NCI-H524 (cell line): ENCODE measurements at regions not wholly inside any gene's neighbourhood (a gene's known extent, or its start where the extent isn't known, plus 50 kb on each side); places are given as distances from the start of the nearest gene placed in this dataset.

Experiments used
- DNase-seq, 2 experiments: peaks; one replicate each; lab custom pipeline; 2025; lab: John Stamatoyannopoulos, UW

DNA sequence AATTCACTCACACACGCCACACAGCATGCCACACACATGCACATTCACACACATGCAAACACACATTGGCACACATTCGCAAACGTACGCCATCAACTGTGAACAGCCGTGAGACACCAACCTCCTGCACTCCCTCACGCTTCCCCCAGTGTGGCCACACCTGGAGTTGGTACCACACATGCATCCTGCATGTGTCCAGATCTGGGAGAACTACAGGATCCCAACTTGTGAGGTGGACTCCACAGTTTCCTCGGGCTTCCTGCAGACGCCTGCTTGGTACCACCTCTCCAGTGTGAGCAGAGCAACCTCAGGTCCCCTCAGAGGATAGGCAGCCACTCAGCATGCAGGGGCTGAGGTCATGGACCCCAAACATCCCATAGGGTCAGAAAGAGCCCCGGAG is 239.0 kb downstream of the EIPR1 start:
- DNase-seq: no peak

DNA sequence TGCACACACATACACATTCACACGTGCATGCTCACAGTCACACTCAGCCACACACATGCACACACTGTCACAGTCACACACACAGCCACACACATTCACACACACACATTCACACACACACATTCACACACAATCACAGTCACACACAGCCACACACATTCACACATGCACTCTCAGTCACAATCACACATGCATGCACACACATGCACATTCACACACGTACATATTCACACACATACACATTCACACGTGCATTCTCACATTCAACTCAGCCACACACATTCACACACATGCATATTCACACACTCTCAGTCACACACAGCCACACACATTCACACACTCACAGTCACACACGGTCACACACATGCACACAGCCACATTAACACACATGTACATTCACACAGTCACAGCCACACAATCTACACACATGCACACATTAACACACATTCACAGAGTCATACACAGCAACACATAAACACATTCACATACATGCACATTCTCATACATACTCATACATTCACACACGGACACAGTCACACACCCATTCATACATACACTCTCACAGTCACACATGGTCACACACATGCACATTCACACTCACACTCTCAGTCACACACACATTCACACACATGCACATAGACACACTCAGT is 239.8 kb downstream of the EIPR1 start:
- no peak for DNase-seq

DNA sequence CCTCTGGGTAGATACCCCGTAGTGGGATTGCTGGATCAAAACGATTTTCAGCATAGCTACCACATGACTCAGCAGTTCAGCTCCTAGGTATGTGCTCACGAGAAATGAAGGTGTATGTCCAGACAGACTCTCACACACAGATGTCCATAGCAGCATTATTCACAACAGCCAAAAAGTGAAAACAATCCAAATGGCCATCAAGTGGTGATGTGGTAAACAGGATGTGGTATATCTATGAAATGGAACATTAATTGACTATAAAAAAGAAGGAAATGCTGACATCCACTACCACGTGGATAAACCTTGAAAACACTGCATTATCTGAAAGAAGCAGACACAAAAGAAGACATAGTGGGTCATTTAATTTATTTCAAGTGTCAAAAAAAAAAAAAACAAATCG is 241.9 kb downstream of the EIPR1 start:
- no peak for DNase-seq

DNA sequence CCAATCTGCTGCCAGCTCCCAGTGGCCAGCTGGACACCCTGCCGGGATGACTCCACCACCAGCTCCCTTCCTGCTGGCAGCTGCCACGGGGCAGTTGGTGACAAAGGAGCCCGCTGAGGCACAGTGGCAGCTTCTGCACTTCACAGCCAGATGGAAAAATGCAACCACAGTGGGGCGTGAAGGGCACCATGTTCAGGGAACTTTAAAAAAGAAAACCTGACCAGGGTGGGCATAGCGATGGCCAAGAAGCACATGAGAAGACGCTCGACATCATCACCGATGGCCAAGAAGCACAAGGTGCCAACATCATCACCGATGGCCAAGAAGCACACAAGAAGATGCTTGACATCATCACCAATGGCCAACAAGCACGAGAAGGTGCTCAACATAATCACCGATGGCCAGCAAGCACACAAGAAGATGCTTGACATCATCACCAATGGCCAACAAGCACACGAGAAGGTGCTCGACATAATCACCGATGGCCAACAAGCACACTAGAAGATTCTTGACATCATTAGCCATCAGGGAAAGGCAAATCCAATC is 243.5 kb downstream of the EIPR1 start:
- no peak for DNase-seq

DNA sequence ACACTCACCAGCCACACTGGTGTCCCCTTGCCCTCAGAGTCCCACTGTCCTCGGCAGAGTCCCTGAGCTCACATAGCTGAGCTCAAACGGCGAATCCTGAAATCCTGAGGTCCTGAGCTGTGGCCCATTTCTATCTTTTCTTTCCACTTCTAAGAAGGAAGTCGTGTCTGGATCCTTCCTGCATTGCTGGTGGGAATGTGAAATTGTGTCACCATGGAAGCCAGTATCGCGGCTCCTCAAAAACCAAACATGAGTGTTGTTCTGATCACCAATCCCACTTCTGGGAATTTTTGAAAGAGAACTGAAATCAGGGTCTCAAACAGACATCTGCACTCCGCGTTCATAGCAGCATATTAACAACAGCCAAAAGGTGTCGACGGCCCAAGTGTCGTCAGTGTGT is 244.7 kb downstream of the EIPR1 start:
- DNase-seq: no peak

DNA sequence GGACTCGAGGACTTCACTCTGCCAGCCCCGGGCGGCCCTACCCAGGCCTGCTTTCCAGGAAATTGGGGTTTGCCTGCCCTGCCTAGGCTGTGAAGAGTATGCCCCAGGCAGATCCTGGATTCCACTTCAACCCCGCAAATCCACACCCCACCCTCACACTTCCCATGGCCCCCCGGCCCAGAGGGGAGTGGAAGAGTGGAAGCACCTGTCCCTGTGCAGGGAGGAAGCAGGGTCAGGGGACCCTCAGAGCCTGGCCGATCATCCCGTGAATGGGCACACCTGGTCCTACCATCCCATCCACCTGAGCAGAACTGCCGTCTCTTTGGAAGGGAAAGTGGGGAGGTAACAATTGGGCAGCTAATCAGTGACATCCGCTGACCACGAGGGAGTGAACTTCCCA is 245.2 kb downstream of the EIPR1 start:
- DNase-seq: no peak

GRCh38 chr2:3131636-3132326 is 245.8 kb downstream of the EIPR1 start:
- no peak for DNase-seq

GRCh38 chr2:3130889-3131635 is 246.6 kb downstream of the EIPR1 start:
- DNase-seq: no peak

DNA sequence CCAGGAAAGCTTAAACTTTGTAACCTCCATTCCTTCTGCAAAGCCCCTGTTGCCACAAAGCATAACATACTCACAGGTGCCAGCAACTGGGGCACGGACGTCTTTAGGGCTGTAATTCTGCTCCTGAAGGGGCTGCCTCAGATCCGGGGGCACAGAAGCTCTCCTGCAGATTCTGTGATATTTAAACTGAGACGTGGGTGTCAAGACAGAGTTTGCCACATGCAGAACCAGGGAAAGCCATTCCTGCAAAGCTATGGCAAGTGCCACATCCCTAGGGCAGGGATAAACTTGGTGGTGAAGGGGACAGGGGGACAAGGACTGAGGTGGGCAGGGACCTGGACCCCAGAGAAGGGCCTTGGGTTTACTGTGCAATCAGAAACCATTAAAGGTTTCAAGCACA is 247.2 kb downstream of the EIPR1 start:
- no peak for DNase-seq

- DNase-seq: no peak
Observed at GRCh38 chr2:3129867-3130266, 247.8 kb downstream of the EIPR1 start.

- no peak for DNase-seq
Observed at GRCh38 chr2:3128786-3129185, 248.8 kb downstream of the EIPR1 start.

GRCh38 chr2:3127710-3128109 is 249.9 kb downstream of the EIPR1 start:
- DNase-seq: peak in 1 of 2 experiments; percentile 61

- DNase-seq: peak; percentile 71 to 90
Observed at GRCh38 chr2:3126911-3127621, 250.6 kb downstream of the EIPR1 start.

- no peak for DNase-seq
Observed at GRCh38 chr2:3126171-3126910, 251.3 kb downstream of the EIPR1 start.

- DNase-seq: no peak
Observed at GRCh38 chr2:3125761-3126130, 251.9 kb downstream of the EIPR1 start.

- DNase-seq: no peak
Observed at GRCh38 chr2:3125001-3125760, 252.4 kb downstream of the EIPR1 start.

GRCh38 chr2:3122525-3122924 is 255.1 kb downstream of the EIPR1 start:
- DNase-seq: no peak

DNA sequence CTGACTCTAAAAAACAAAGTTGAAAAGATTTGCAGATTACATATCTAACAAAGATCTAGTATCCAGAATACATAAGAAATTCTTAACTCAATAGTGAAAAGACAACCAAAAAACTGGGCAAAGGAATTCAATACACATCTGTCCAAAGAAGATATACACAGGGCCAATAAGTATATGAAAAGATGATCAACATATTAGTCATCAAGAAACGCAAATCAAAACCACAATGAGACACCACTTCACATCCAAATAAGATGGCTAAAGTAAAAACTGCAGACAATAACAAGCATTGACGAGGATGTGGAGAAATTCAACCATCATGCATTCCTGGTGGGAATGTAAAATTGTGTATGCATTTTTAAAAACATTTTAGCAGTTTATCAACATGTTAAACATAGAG is 256.0 kb downstream of the EIPR1 start:
- DNase-seq: no peak

- DNase-seq: no peak
Observed at GRCh38 chr2:3117650-3118216, 259.9 kb downstream of the EIPR1 start.

GRCh38 chr2:3116371-3116770 is 261.2 kb downstream of the EIPR1 start:
- no peak for DNase-seq
